NT2/D1 (cell line): ENCODE measurements at regions not wholly inside any gene's neighbourhood (a gene's known extent, or its start where the extent isn't known, plus 50 kb on each side); places are given as distances from the start of the nearest gene placed in this dataset.

Experiments used
- SUZ12 ChIP-seq: IDR thresholded peaks from 2 replicates; pipeline ENCODE4 v1.6.1; 2011; ENCODE audit not compliant: insufficient read length, insufficient read depth; ENCODE audit errors: extremely low read depth
- YY1 ChIP-seq: IDR thresholded peaks from 2 replicates; pipeline ENCODE4 v1.6.1; 2011; ENCODE audit not compliant: insufficient read length, insufficient read depth
- ZNF274 ChIP-seq: IDR thresholded peaks from 2 replicates; pipeline ENCODE4 v1.6.1; 2011; ENCODE audit warnings: mild to moderate bottlenecking, low read depth, low read length

GRCh38 chr20:12466915-12467314, 541.9 kb upstream of the SPTLC3 start:
- no peak for TF ChIP-seq ZNF274
- no peak for TF ChIP-seq YY1
- TF ChIP-seq SUZ12: no peak
